GM12892 (cell line): ENCODE measurements at regions not wholly inside any gene's neighbourhood (a gene's known extent, or its start where the extent isn't known, plus 50 kb on each side); places are given as distances from the start of the nearest gene placed in this dataset.
"Not testable (repeated sequence)": the region's sequence is repeated elsewhere in the genome, so short reads cannot be mapped to it uniquely, and the experiment has no call there.

Experiments used
- POLR2A ChIP-seq: IDR thresholded peaks from 2 replicates; pipeline ENCODE4 v1.6.1; 2011; ENCODE audit warnings: low read depth, low read length, control low read depth
- POLR2AphosphoS5 ChIP-seq: IDR thresholded peaks from 2 replicates; pipeline ENCODE4 v1.6.1; 2011; ENCODE audit warnings: low read depth, low read length, control low read depth

DNA sequence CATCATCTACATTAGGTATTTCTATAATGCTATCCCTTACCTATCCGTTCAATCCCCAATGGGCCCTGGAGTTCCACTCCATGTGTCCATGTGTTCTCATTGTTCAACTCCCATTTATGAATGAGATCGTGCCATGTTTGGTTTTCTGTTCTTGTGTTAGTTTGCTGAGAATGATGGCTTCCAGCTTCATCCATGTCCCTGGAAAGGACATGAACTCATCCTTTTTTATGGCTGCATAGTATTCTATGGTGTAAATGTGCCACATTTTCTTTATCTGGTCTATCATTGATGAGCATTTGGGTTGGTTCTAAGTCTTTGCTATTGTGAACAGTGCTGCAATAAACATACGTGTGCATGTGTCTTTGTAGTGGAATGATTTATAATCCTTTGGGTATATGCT, 122.2 kb upstream of the KCNAB1 start:
- not testable (repeated sequence) for TF ChIP-seq POLR2AphosphoS5, POLR2A
